NCI-H748 (cell line): ENCODE measurements at regions not wholly inside any gene's neighbourhood (a gene's known extent, or its start where the extent isn't known, plus 50 kb on each side); places are given as distances from the start of the nearest gene placed in this dataset.

Source experiments
- DNase-seq: peaks from one replicate; lab custom pipeline; 2025; ENCODE audit not compliant: unreplicated experiment; lab: John Stamatoyannopoulos, UW

- DNase-seq: no peak
These were observed 303.9 kb upstream of the SLCO3A1 start for GRCh38 chr15:91549581-91549980.

- peak; percentile 42 for DNase-seq
These were observed 301.0 kb upstream of the SLCO3A1 start for GRCh38 chr15:91552555-91552954.

GRCh38 chr15:91553196-91553854, 300.2 kb upstream of the SLCO3A1 start:
- peak; percentile 94 for DNase-seq

- no peak for DNase-seq
These were observed 298.2 kb upstream of the SLCO3A1 start for GRCh38 chr15:91555312-91555711.

- no peak for DNase-seq
These were observed 296.6 kb upstream of the SLCO3A1 start for GRCh38 chr15:91556926-91557325.

DNA sequence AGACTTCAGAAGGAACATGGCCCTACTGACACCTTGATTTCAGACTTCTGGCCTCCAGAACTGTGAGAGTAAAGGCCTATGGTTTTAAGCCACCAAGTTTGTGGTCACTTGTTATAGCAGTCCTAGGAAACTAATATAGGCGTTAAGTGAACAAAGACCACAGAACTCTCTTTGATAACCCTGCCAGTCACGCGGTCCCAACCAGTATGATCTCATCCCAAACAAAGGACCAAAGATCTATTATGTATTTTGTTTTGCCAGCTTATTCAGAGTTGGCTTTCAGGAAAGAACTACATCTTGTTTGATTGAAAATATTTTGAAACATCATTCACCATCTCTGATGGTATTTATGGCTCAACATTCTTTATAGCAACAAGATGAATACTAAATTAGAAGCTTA, 294.4 kb upstream of the SLCO3A1 start:
- peak; percentile 23 for DNase-seq

DNA sequence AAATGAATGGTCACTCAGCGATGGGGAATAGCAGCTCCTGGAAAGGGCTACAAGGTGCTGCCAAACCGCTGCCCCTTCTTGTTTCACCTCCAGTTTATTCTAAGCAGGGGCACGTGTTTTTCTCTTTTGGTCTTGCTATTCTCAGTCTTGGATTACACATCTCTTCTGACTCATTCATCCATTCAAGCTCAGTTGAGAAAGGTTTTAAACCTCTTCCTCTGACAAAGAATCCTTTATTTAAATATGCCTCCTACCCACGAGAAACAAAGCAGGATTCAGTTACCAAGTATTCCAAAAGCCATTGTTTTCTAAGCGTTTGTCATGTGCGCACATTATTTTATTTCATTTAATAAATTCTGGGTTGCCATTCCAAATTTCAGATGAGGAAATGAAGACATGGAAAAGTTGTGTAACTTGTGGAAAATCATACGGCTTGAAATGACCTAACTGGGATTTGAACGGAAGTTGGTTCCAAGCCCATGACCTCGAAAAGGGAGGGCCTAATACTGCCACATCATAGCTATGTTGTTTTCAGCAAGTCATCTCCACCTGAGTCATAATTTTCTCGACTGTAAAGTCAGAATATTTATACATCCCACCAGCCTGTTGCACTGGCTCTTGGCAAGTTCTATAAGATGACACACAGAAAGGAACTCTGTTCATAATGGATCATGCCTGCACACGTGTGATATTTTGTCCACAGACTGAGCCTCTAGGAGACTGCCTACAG, 292.0 kb upstream of the SLCO3A1 start:
- DNase-seq: no peak

GRCh38 chr15:91562698-91563097, 290.8 kb upstream of the SLCO3A1 start:
- no peak for DNase-seq

DNA sequence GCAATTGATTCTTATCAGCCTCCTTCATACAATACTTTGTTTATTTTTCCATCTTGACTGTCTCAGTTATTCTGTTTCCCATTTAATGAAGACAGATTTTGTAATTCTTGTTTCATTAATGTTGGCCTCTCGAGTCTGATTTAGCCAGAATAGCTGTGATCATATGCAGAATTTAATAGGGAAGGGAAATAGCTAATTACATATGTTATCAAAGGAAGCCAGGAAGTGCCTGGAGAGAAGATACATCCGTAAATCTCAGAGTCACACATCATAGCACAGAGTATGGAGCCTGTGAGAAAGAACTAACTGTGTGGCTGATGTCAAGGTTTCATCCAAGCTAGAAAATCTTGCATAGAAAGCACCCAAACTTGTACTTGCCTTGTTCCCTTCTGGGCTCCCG, 288.9 kb upstream of the SLCO3A1 start:
- DNase-seq: no peak

DNA sequence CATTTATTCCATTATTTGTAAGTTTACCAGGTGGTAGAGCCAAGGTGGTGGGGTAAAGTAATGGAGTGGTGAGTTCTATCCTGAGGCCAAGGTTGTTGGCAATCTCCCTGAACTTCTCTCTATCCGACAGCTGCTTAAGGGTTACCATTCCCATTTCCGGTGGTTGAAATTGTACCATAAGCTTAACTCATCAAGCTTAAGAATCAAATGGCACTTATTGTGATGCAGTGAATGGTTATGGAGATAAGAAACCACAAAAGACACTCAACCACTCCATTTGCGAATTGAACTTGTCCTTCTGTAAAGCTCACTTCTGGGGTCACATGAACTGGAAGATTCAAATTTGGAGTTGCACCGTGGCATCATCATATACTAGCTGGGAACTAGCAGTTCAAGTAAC, 287.4 kb upstream of the SLCO3A1 start:
- DNase-seq: no peak

GRCh38 chr15:91568036-91568435, 285.5 kb upstream of the SLCO3A1 start:
- DNase-seq: no peak

GRCh38 chr15:91572110-91572509, 281.4 kb upstream of the SLCO3A1 start:
- peak; percentile 98 for DNase-seq

DNA sequence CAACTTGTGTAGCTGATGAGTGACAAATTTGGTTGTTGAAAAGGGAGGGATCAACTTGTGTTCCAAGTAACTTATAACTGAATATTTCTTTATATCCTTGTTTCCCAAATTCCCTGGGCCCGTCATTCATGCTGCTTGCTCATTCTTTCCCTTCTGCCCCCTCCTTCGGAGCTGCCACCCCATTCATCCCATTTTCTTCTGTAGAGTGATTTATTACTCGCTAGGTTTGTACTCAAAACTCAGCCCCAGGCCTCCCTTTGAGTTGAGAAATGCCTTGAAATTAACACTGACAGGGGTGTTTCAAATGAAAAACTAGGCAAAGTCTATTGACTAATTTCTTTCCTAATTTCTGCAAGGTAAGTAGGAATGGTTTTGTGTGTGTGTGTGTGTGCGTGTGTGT, 277.4 kb upstream of the SLCO3A1 start:
- no peak for DNase-seq

DNA sequence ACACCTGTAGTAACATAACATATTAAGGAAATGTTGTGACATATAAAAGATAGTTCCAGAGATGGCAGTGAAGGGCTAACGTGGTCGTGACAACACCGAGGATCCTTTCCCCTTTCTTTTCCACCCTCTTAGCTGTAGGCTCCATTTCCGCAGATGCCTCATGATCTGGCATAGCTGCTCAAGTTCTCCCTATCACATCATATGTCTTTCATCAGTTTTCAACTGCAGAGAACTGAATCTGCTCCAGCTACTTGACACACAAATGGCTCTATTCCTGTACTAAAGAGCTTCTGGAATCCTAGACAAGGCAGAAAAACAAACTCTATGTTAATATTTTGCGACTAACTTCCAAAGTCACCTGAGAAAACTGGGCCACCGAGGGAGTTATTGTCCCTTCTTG, 275.0 kb upstream of the SLCO3A1 start:
- DNase-seq: no peak

GRCh38 chr15:91584895-91585294, 268.6 kb upstream of the SLCO3A1 start:
- no peak for DNase-seq

GRCh38 chr15:91586560-91586959, 266.9 kb upstream of the SLCO3A1 start:
- no peak for DNase-seq

- DNase-seq: no peak
These were observed 264.1 kb upstream of the SLCO3A1 start for GRCh38 chr15:91589360-91589759.

DNA sequence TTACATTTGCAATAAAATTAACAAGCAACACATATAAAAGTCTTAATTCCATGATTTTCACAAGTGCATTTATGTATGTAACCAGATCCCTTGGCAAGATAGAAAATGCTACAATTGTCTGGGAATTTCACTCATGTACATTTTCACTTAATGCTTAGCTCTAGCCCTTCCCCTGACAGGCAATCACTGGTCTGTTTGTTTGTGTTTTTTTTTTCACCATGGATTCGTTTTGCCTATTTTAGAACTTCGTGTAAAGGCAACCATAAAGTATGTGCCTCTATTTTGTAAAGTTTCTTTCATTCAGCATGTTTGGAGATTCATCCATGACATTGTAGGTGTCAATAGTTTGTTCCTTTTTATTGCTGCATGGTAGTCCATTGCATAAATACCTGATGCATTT, 260.9 kb upstream of the SLCO3A1 start:
- DNase-seq: no peak

- DNase-seq: no peak
These were observed 260.4 kb upstream of the SLCO3A1 start for GRCh38 chr15:91593067-91593466.

DNA sequence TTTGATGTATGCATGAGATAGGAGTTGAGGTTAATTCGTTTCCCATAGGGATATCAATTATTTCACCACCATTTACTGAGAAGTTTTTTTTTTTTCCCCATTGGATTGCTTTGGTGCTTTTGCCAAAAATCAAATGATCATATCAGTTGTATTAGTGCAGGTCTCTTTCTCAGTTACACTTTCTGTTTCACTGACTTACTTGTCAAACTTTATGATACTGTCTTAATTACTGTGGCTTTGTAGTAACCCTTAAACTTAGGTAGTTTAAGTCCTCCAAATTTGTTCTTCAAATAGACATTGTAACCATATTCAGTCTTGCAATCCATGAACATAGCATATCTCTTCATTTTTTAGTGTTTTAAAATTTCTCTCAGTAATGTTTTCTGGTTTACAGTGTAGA, 259.9 kb upstream of the SLCO3A1 start:
- DNase-seq: no peak

DNA sequence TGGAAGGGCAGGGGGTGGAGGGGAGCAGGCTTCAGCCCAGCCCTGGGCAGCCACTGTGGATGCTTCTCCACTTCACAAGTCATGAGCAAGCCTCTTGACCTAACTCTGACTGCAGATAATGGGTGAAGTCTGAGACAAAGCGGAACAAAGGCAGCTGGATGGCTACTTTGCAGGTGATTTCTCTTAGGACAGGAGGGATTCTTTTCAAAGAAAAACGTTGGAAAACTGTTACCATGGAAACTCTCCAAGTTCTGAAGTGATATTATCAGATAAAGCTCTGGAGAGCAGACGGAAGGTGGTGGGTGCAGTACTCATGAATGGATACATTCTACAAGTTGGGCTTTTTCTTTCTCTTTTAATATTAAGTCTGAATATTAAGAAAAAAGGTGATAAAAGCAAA, 254.2 kb upstream of the SLCO3A1 start:
- DNase-seq: no peak

DNA sequence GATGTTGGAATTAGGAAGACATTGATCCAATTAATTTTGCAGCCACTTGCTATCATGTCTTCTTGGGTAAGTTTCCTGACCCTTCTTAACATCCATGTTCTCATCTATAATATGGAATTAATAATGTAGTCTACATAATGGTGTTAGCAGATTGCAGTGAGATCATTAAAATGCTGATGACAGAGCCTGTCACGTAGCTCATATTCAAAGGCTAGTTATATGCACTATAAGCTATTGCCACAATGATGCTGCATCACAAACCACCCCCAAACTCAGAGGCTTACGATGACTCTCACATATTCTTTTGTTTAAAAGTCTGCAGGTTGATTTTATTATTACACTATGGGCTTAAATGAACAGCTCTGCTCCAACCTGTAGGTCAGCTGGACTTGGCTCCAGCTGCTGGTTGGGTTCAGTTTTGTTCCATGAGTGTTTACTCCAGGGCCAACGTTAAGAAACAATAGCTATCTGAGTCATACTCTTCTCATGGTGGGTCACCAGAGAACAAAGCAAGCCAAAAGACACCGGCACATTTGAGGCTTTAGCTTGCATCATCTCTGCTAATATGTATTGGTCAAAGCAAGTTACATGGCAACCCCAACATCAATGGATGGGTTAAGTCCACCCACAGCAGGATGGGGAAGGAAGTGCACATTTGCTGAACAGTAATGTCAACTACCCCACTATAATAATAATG, 250.0 kb upstream of the SLCO3A1 start:
- peak; percentile 26 for DNase-seq
